ENCODE measurements at regions not wholly inside any gene's neighbourhood (a gene's known extent, or its start where the extent isn't known, plus 50 kb on each side); places are given as distances from the start of the nearest gene placed in this dataset.

- Histone ChIP-seq H3K9ac (replicated peaks; ENCODE audit: extremely low read depth, insufficient read depth, low read length) (no peak overlapping the region), H3K27ac (ENCODE audit: insufficient read depth, low read depth, low read length) (no peak overlapping the region), H3K4me2 (ENCODE audit: insufficient read depth, low read length) (no peak overlapping the region), H3K4me3 (replicated peaks in 1 of 3; ENCODE audit: insufficient read depth in 1 of 3, low read depth in 1 of 3, low read length in 3 of 3) (no peak overlapping the region), H3K9me1 (replicated peaks; ENCODE audit: control insufficient read depth, extremely low read depth, insufficient read depth, low read length) (no peaks in the 10 kb centered on the region), H3K79me2 (ENCODE audit: control insufficient read depth, insufficient read depth, low read length) (no peaks in the 10 kb centered on the region), H4K20me1 (replicated peaks; ENCODE audit: control insufficient read depth, extremely low read depth, insufficient read depth, low read length) (no peaks in the 10 kb centered on the region), H3K4me1 (ENCODE audit: control insufficient read depth, extremely low read depth, insufficient read depth, low read length) (no peaks in the 10 kb centered on the region), H2AFZ (ENCODE audit: low read depth, low read length) (no peak overlapping the region), H3K36me3 (ENCODE audit: control insufficient read depth in 2 of 2, extremely low read depth in 1 of 2, insufficient read depth in 2 of 2, low read length in 2 of 2) (no peaks in the 10 kb centered on the region), H3K27me3 (ENCODE audit: control insufficient read depth in 2 of 2, insufficient read depth in 2 of 2, low read length in 2 of 2) (no peaks in the 10 kb centered on the region), H3K9me3 (replicated peaks; ENCODE audit: control insufficient read depth, insufficient read depth, low read length) (no peaks in the 10 kb centered on the region)
- CTCF ChIA-PET: interaction anchor here (0.7 to 0.8 kb wide), 3 partner anchors 11 to 28 kb away, joined by 3 read pairs; no protein-coding TSS in a partner anchor
- TF ChIP-seq POLR2A (IDR thresholded peaks at IDR 0.05; ENCODE audit: low read depth, low read length): no peak
- no peak for TF ChIP-seq EZH2 (IDR thresholded peaks at IDR 0.05; ENCODE audit: borderline replicate concordance, low read depth, low read length, severe bottlenecking)
- TF ChIP-seq JUN (IDR thresholded peaks at IDR 0.05; ENCODE audit: borderline replicate concordance, insufficient read depth, insufficient read length, low read depth): no peak
- TF ChIP-seq MYC (IDR thresholded peaks at IDR 0.05; ENCODE audit: low read depth, low read length): no peak
- TF ChIP-seq, protein P1, sequence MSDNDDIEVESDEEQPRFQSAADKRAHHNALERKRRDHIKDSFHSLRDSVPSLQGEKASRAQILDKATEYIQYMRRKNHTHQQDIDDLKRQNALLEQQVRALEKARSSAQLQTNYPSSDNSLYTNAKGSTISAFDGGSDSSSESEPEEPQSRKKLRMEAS (IDR thresholded peaks at IDR 0.05; ENCODE audit: insufficient read depth, insufficient read length): no peak
- no peak for TF ChIP-seq POLR2AphosphoS5 (IDR thresholded peaks at IDR 0.05; ENCODE audit: insufficient read depth, low read depth, low read length)
- POLR2A ChIA-PET: no interaction called here
- dilution Hi-C loops (cut with MboI; ENCODE audit: extremely low pct_ligation_motif_present, low sequenced_read_pairs): no loop called here
- intact Hi-C loops (cut with micrococcal nuclease): loop anchor here (10.0 kb wide), 1 partner anchor 1424 kb away; no protein-coding TSS in a partner anchor
- DNase-seq (ENCODE audit: low read depth, low spot score) (no peak), FAIRE-seq (no peak)
- no TSS peak for BruUV-seq (replicated peaks)
These were observed 80.5 kb downstream of the ZNF330 start for GRCh38 chr4:141301216-141301615.

DNA sequence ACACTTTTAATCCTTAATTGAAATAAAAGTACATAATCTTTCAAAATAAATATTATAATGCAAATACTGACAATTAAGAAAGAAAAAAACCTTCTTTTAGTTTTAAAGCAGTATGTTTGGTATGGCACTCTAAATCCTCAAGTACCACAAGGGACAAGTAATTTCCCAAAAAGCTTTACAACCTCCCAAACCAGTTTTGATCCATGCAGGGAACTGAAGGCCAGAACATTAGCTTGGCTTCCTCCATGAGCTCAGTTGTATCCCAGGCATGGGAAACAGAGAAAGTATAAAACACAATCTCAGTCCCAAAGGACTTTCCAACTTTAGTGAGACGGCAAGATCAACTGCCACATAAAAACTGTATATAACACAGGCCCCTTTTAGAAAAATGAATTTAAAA lies 82.2 kb downstream of the ZNF330 start:
- intact Hi-C loops (cut with micrococcal nuclease): loop anchor here (10.0 kb wide), 1 partner anchor 1422 kb away; no protein-coding TSS in a partner anchor
- TF ChIP-seq, protein P2, sequence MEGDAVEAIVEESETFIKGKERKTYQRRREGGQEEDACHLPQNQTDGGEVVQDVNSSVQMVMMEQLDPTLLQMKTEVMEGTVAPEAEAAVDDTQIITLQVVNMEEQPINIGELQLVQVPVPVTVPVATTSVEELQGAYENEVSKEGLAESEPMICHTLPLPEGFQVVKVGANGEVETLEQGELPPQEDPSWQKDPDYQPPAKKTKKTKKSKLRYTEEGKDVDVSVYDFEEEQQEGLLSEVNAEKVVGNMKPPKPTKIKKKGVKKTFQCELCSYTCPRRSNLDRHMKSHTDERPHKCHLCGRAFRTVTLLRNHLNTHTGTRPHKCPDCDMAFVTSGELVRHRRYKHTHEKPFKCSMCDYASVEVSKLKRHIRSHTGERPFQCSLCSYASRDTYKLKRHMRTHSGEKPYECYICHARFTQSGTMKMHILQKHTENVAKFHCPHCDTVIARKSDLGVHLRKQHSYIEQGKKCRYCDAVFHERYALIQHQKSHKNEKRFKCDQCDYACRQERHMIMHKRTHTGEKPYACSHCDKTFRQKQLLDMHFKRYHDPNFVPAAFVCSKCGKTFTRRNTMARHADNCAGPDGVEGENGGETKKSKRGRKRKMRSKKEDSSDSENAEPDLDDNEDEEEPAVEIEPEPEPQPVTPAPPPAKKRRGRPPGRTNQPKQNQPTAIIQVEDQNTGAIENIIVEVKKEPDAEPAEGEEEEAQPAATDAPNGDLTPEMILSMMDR (IDR thresholded peaks at IDR 0.05; ENCODE audit: extremely low read depth in 1 of 2, insufficient read depth in 1 of 2, low read depth in 1 of 2, low read length in 2 of 2): no peak
- no peak for TF ChIP-seq MYC (IDR thresholded peaks at IDR 0.05; ENCODE audit: low read depth, low read length)
- no peak for TF ChIP-seq FOS (IDR thresholded peaks at IDR 0.05; ENCODE audit: borderline replicate concordance, insufficient read depth, low read length)
- no peak for TF ChIP-seq JUN (IDR thresholded peaks at IDR 0.05; ENCODE audit: borderline replicate concordance, insufficient read depth, insufficient read length, low read depth)
- dilution Hi-C loops (cut with MboI; ENCODE audit: extremely low pct_ligation_motif_present, low sequenced_read_pairs): no loop called here
- Histone ChIP-seq H3K79me2 (ENCODE audit: control insufficient read depth, insufficient read depth, low read length) (no peaks in the 10 kb centered on the region), H3K4me1 (ENCODE audit: control insufficient read depth, extremely low read depth, insufficient read depth, low read length) (no peaks in the 10 kb centered on the region), H3K36me3 (ENCODE audit: control insufficient read depth in 2 of 2, extremely low read depth in 1 of 2, insufficient read depth in 2 of 2, low read length in 2 of 2) (no peaks in the 10 kb centered on the region), H3K4me2 (ENCODE audit: insufficient read depth, low read length) (no peak overlapping the region), H3K27ac (ENCODE audit: insufficient read depth, low read depth, low read length) (no peak overlapping the region), H4K20me1 (replicated peaks; ENCODE audit: control insufficient read depth, extremely low read depth, insufficient read depth, low read length) (no peaks in the 10 kb centered on the region), H2AFZ (ENCODE audit: low read depth, low read length) (no peak overlapping the region), H3K4me3 (replicated peaks in 1 of 3; ENCODE audit: insufficient read depth in 1 of 3, low read depth in 1 of 3, low read length in 3 of 3) (no peak overlapping the region), H3K9me3 (replicated peaks; ENCODE audit: control insufficient read depth, insufficient read depth, low read length) (no peaks in the 10 kb centered on the region), H3K9ac (replicated peaks; ENCODE audit: extremely low read depth, insufficient read depth, low read length) (no peak overlapping the region), H3K27me3 (ENCODE audit: control insufficient read depth in 2 of 2, insufficient read depth in 2 of 2, low read length in 2 of 2) (no peaks in the 10 kb centered on the region), H3K9me1 (replicated peaks; ENCODE audit: control insufficient read depth, extremely low read depth, insufficient read depth, low read length) (no peaks in the 10 kb centered on the region)
- BruUV-seq (replicated peaks): no TSS peak
- CTCF ChIA-PET: no interaction called here
- POLR2A ChIA-PET: no interaction called here
- DNase-seq (ENCODE audit: low read depth, low spot score) (no peak), FAIRE-seq (no peak)
